NCI-H1105 treated with DMSO at 0.1 percent for 48 hours (cell line): ENCODE measurements at regions not wholly inside any gene's neighbourhood (a gene's known extent, or its start where the extent isn't known, plus 50 kb on each side); places are given as distances from the start of the nearest gene placed in this dataset.
"Not testable (repeated sequence)": the region's sequence is repeated elsewhere in the genome, so short reads cannot be mapped to it uniquely, and the experiment has no call there.

Experiments used
- DNase-seq: peaks from one replicate; lab custom pipeline; 2025; lab: John Stamatoyannopoulos, UW

DNA sequence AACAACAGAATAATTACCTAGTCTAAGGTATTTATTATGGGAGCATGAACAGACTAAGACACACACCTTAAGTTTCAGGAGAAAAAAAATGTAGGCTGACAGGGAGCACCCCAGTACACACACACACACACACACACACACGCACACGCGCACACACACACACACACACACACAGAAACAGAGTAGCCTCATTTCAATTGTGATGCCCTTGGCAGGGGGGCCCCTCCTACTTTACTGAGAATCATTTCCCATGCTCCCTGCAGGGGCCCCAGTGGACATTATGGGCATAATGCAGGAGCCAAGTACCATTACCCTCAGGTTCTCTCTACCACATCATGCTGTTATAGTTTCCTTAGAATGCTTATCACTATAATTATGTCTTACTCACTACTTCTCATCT lies 104.9 kb downstream of the CDC7 start:
- no peak for DNase-seq

DNA sequence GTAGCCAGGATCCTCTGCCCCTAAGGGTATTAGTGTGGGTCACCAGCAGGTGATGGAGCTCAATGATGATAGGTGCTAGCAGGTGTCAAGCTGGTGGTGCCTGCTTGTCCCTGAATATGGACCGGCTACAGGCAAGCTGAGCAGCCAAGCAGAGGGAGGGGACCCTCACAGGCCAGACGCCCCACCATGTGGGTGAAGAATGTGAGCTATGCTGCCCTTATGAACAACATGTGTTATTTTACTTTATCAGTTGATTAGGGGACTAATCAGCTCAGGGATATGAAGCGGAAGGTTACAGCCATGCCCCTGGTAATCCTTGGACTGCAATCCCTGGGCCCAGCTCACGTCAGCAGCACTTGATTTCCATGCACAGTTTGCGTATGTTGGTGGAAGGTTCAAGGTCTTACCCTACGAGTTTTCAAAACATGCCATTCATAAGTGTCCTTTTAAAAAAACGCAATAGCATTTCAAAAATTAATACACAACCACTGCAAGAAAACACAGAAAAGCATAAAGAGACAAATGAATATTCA lies 106.0 kb downstream of the CDC7 start:
- DNase-seq: no peak

DNA sequence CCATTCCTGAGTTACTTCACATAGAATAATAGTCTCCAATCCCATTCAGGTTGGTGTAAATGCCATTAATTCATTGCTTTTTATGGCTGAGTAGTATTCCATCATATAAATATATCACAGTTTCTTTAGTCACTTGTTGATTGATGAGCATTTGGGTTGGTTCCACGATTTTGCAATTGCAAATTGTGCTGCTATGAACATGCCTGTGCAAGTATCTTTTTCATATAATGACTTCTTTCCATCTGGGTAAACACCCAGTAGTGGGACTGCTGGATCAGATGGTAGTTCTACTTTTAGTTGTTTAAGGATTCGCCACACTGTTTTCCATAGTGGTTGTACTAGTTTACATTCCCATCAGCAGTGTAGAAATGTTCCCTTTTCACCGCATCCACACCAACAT lies 107.0 kb downstream of the CDC7 start:
- DNase-seq: not testable (repeated sequence)

DNA sequence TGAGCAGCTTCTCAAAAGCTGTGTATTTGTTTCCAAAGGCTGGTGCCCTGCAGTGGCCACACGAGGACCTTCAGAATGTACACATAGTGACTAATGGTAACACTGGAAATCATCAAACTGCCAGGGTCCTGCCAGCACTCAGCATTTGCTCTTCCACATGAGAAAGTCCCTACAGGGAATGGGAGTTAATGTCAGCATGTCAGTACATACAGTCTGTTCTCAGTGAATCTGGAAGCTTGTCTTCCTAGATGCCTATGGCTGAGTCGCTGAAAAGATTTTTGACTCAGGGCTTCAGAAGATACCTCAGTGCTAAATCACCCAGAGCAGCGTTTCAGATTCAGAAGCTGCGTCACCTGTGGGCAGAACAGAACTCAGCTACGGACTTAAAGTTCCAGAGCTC lies 108.2 kb downstream of the CDC7 start:
- no peak for DNase-seq

DNA sequence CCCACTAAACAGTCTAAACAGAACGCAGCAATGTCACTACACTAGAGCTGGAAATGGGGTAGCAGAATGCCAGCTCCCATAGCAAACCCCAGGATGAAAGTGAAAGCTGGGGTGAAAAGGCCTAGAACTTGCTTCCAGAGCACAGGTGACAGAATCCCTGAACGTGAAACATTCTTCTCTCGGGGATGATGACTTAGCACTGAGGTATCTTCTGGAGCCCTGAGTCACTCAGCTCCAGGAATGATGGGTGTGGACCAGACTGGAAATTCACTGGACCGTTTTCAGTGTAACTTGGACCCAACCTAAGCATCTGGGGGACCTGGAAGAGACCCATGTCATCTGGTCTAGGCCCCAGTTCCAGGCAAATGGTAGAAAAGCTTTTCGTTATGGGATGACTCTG lies 108.9 kb downstream of the CDC7 start:
- no peak for DNase-seq

DNA sequence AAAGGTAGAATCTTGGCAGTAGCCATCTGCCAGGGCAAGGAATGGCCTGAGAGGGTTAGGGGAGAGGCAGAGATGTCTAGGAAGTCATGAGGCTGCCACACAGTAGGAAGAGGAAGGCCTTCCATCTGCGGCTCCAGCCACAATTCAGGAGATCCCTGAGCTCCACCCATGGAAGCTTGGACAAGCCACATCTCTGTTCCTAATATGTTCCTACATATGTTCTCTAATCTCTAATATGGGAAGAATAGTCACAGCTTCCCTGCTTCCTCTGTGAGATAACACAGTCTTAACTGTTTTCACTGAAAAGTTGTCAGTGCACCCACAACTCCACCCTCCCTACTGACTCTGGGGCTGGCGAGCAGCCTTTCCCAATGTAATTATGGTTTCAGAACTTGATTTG lies 109.5 kb downstream of the CDC7 start:
- DNase-seq: no peak

DNA sequence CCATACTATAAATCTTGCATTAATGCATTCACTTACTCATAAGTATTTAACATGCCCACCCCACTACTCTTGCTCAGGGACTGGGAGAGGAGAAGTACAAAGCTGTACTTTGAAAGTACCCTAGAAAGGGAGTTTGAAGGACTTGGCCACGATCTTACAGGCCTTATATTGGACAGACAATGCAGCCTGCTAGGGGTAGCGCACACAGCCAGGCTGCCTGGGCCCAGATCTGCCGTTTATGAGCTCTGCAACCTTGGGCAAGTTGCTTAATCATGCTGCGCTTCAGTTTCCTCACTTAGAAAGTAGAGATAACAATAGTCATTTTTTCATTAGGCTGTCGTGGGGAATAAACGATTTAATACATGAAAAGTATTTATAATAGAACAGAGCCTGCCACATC lies 110.1 kb downstream of the CDC7 start:
- DNase-seq: no peak

DNA sequence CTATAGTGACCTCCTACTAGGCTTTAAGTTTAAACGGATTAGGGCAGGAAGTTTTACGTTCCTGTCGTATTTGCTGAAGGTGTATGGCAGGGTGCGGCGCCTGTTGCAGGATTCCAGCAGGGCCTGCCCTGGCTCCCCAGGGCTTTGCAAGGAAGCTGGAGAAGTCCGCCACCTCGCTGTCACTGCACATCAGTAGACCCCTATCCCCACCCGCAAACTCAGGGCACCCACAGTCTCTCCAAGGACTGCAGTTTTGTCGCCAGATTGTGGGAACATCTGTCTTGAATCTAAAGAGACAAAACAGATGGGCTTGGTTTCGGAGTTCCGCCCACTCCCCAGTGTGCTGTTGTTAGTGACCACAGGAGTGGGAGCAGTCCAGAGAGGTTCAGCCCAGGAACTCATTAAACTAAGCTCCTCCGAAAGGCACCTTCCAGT lies 110.8 kb downstream of the CDC7 start:
- no peak for DNase-seq

DNA sequence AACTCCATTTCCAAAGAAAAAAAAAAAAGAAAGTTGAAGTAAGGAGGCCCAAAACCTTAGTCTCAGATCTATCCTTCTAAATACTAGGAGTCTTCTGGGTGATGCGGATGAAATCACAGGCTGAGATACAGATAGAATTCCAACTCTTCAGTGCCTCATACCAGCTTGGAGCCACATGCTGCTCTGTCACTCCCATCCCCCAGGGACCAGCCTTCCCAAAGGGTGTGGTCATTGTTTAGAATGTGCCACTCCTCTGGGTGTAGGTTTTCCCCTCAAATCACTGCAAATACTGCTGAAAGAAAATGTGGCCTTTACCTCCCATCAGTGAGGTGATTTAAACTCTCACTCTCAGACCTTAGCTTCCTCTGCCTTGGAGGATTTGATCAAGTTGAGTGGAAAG lies 112.9 kb downstream of the CDC7 start:
- no peak for DNase-seq

DNA sequence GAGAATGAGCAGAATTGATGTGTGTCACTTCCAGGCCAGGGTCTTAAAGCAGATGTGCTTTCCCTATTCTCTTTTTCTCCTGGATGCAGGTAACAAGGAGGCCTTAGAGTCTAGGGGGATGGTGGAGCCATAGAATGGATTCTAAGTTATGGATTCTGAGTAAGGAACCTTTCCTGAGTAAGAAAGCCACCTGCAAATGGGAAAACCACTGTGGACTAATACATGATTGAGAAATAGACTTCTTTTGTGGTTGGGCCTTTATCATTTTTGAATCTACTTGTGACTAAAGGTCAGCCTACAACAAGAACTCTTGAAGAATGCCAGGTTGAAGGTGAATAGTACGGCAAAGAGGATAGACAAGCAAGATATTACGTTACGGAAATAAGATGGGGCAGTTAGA lies 116.1 kb downstream of the CDC7 start:
- no peak for DNase-seq

DNA sequence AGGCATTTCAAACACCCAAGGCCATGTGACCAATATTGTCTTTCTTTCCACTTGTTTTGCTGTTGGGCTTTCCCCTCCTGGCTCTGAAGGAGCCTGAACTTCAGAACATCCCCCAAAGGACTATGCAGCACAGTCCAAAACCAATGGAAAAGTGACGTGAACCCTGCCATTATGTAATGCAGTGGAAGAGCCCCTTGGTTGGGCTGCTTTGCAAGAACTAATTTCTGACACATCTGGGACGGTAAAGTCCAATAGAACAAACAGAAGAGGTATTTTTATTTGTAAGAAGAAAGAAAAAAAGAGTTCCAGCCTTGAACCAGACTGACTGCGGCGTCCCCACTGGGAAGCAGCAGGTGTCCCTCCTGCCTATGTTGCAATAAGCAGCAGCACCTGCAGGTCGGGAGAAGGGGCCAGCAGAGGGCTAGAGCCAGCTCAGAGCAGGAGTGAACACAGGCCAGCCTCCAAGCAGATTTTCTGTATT lies 116.7 kb downstream of the CDC7 start:
- DNase-seq: peak; percentile 24

DNA sequence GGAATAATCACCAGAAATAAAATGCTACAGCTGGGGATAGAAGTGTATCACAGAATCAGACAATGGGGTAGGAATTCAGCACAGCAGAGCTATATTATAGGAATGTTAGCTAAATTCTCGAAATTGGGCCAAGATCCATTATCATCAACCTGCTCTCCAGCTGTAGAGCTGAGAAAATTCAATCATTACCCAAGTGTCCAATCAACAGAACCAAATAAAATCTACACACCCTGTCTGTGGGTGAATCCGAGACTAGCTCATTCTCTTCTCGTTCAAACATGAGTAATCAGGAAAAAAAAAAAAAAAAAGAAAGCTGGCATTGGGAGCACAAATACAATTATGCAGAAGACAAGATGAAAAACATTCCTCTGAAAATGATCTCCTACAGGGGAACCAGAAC lies 119.2 kb downstream of the CDC7 start:
- no peak for DNase-seq

DNA sequence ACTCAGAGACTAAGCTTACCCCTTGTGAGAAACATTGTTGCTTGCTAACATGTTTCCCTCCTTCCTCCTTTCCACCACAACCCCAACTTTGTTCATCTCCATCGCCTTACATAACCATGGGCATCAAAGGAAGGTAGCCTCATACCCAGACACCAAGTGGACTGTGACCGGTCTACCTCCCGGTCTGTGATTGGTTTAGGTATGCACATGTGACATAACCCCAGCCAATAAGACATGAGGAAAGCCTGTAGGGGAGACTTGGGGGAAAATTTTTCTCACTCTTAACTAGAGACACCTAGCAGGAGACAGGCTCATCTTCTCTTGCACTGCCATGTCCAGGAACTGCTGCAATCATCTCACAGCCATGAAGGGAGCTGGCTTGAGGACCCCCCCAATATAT lies 120.7 kb downstream of the CDC7 start:
- DNase-seq: no peak

DNA sequence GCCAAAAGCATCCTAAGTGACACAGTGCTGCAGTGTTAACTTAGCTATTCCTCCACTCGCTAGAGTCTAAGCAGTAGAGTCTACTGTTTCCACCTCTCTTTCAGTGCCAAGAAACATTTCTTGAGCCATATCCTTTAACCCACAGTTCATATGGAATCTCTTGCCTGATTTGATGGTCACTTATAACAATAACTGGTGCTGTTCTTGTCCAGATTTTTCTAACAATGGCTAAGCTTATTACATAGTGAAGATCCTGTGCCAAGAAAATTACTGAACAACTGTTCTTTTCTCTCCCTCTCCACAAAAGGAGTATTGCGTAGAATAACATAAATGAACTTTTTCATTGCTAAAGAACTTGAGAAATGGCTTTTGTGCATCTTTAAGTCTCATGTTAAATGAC lies 121.3 kb downstream of the CDC7 start:
- DNase-seq: no peak

DNA sequence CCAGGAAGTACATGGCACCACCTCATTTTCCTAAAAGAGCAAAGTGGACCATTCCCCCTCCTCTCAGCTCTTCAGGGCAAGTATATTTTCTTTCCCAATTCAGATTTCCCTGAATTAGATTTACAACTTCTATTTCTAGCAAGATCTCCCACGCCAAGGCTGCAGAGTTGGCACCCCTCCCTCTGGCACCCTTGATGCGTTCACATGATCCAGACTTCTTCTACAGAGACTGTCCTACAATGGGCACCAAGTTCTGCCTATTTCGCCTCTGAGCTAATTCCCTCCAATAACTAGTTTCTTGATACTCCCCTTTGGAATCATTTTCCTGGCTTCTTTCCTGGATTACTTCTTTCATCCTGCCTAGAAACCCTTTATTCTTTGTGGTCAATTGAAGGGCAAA lies 122.0 kb downstream of the CDC7 start:
- no peak for DNase-seq

DNA sequence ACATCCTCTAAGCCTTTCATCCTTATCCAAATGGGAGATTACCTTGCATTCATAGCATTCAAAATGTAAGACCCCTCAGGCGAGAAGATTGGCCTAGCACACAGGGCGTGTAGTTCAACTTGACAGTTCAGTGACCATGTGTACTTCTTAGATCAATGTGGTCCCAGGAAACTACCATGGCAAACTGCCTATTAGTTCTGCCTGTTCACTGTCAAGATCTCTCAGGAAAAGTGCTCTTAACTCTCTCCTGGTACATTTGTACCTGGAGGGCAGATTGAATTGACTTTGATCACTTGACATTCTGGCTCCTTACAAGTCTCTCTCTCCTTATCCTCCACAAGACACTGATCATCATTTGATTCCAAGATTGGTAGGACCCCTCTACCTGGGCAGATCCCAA lies 122.4 kb downstream of the CDC7 start:
- DNase-seq: no peak

DNA sequence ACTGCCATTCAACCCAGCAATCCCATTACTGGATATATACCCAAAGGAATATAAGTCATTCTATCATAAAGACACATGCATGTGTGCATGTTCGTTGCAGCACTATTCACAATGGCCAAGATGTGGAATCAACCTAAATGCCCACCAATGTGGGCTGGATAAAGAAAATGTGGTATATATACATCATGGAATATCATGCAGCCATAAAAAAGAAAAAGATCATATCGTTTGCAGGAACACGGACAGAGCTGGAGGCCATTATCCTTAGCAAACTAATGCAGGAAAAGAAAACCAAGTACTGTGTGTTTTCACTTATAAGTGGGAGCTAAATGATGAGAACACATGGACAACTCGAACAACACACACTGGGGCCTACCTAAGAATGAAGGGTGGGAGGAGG lies 123.7 kb downstream of the CDC7 start:
- DNase-seq: no peak
